ENCODE measurements at regions not wholly inside any gene's neighbourhood (a gene's known extent, or its start where the extent isn't known, plus 50 kb on each side); places are given as distances from the start of the nearest gene placed in this dataset.

DNA sequence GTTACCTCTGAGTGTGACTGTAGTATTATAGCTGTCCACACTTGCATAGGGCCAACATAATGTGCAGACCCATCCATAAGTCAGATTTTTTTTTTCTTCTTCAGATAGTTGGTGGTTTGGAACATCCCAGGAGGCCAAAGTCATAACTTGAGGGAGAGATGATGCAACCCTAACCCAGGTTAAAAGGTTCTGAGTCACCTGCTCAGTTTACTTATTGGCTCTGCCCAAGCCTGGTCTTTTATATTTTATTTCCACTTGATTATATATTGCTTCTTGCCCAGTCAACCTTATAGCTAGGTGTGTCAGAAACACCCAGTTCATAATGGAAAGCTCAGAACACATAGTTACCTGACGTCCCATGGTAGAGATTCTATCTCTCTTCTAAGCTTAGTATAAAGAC is 113.1 kb upstream of the PCSK1 start:
- Histone ChIP-seq H2AFZ (ENCODE audit: low read depth) (no peak overlapping the region), H3K4me2 (no peak overlapping the region), H3K79me2 (ENCODE audit: insufficient read depth) (no peaks in the 10 kb centered on the region), H3K36me3 (replicated peaks in 1 of 2; ENCODE audit: control insufficient read depth in 1 of 2, insufficient read depth in 2 of 2, low read length in 1 of 2) (no peaks in the 10 kb centered on the region), H4K20me1 (ENCODE audit: insufficient read depth) (no peaks in the 10 kb centered on the region), H3K27me3 (ENCODE audit: insufficient read depth) (no peaks in the 10 kb centered on the region), H3F3A (replicated peaks; ENCODE audit: insufficient read depth) (no peaks in the 10 kb centered on the region), H3K9me3 (0 out of 2 replicates have a peak, but pooled peaks cover 8% of the 10 kb centered on the region), H3K27ac (ENCODE audit: low read depth in 2 of 2, low read length in 1 of 2) (no peak overlapping the region), H3K9ac (no peak overlapping the region), H3K4me1 (ENCODE audit: control insufficient read depth in 1 of 2, insufficient read depth in 2 of 2, low read depth in 1 of 2, low read length in 1 of 2) (no peaks in the 10 kb centered on the region; a peak in 1 of 4 replicates), H3K9me2 (no peaks in the 10 kb centered on the region), H3K4me3 (ENCODE audit: low read depth in 2 of 2, low read length in 1 of 2) (no peak overlapping the region)
- ChIA-PET CTCF (no interaction called here), POLR2A (no interaction called here)
- no peak for DNase-seq
- TF ChIP-seq TAF1 (IDR thresholded peaks at IDR 0.05; ENCODE audit: borderline replicate concordance, low read depth, low read length), result no peak
- TF ChIP-seq YY1 (IDR thresholded peaks at IDR 0.05; ENCODE audit: low read depth), result no peak
- 56% methylated on average over 1 of the region's 1 CpG for WGBS (ENCODE audit: low lambda C conversion rate)

DNA sequence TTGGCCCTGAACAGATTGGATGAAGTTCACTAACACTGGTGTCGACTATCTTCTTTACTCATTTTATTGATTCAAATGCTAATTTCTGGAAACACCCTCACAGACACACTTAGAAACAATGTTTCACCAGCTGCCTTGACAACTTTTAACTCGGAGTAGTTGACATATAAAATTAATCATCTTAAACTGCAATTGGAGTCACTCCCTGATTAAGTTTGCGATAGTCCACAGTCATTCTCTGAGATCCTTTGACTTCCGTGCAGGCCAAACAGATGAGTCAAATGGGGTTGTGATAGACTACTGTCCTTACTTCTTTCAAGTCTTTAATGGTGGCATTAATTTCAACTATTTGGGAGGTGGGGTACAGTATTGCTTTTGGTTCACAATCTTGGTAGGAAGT is 114.4 kb upstream of the PCSK1 start:
- H3K9ac ChIP-seq, result no peak overlapping the region
- no peak overlapping the region for H3K4me3 ChIP-seq (ENCODE audit: low read depth in 2 of 2, low read length in 1 of 2)
- DNase-seq, result no peak
- H3K27me3 ChIP-seq (ENCODE audit: insufficient read depth), result no peaks in the 10 kb centered on the region
- H2AFZ ChIP-seq (ENCODE audit: low read depth), result no peak overlapping the region
- 0 out of 2 replicates have a peak, but pooled peaks cover 8% of the 10 kb centered on the region for H3K9me3 ChIP-seq
- H3F3A ChIP-seq (replicated peaks; ENCODE audit: insufficient read depth), result no peaks in the 10 kb centered on the region
- POLR2A ChIA-PET, result no interaction called here
- WGBS (ENCODE audit: low lambda C conversion rate), result 79% methylated on average over 4 of the region's 4 CpGs
- CTCF ChIA-PET, result no interaction called here
- H3K4me2 ChIP-seq, result no peak overlapping the region
- no peak overlapping the region for H3K27ac ChIP-seq (ENCODE audit: low read depth in 2 of 2, low read length in 1 of 2)
- TF ChIP-seq EP300 (IDR thresholded peaks at IDR 0.05; ENCODE audit: borderline replicate concordance in 1 of 2, low read depth in 1 of 2, low read length in 1 of 2) (no peak), POLR2AphosphoS5 (IDR thresholded peaks at IDR 0.05; ENCODE audit: low read depth, low read length) (no peak), SMC3 (IDR thresholded peaks at IDR 0.05; ENCODE audit: low read depth, low read length) (no peak), RXRA (IDR thresholded peaks at IDR 0.05; ENCODE audit: borderline replicate concordance, low read depth) (no peak), FOSL2 (IDR thresholded peaks at IDR 0.05; ENCODE audit: borderline replicate concordance, low read depth) (no peak), GATA2 (CRISPR knock-in tag; IDR thresholded peaks at IDR 0.05) (no peak), TCF12 (IDR thresholded peaks at IDR 0.05) (no peak), MEF2A (IDR thresholded peaks at IDR 0.05; ENCODE audit: borderline replicate concordance, low read depth) (no peak)
- TF ChIP-seq, protein P1, sequence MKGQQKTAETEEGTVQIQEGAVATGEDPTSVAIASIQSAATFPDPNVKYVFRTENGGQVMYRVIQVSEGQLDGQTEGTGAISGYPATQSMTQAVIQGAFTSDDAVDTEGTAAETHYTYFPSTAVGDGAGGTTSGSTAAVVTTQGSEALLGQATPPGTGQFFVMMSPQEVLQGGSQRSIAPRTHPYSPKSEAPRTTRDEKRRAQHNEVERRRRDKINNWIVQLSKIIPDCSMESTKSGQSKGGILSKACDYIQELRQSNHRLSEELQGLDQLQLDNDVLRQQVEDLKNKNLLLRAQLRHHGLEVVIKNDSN (IDR thresholded peaks at IDR 0.05; ENCODE audit: borderline replicate concordance, low read depth), result no peak
- TF ChIP-seq, protein P2, sequence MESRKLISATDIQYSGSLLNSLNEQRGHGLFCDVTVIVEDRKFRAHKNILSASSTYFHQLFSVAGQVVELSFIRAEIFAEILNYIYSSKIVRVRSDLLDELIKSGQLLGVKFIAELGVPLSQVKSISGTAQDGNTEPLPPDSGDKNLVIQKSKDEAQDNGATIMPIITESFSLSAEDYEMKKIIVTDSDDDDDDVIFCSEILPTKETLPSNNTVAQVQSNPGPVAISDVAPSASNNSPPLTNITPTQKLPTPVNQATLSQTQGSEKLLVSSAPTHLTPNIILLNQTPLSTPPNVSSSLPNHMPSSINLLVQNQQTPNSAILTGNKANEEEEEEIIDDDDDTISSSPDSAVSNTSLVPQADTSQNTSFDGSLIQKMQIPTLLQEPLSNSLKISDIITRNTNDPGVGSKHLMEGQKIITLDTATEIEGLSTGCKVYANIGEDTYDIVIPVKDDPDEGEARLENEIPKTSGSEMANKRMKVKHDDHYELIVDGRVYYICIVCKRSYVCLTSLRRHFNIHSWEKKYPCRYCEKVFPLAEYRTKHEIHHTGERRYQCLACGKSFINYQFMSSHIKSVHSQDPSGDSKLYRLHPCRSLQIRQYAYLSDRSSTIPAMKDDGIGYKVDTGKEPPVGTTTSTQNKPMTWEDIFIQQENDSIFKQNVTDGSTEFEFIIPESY (IDR thresholded peaks at IDR 0.05; ENCODE audit: borderline replicate concordance, low read depth), result no peak
- TF ChIP-seq, protein P3, sequence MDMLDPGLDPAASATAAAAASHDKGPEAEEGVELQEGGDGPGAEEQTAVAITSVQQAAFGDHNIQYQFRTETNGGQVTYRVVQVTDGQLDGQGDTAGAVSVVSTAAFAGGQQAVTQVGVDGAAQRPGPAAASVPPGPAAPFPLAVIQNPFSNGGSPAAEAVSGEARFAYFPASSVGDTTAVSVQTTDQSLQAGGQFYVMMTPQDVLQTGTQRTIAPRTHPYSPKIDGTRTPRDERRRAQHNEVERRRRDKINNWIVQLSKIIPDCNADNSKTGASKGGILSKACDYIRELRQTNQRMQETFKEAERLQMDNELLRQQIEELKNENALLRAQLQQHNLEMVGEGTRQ (IDR thresholded peaks at IDR 0.05; ENCODE audit: borderline replicate concordance, low read depth, low read length), result no peak
- TF ChIP-seq, protein P4, sequence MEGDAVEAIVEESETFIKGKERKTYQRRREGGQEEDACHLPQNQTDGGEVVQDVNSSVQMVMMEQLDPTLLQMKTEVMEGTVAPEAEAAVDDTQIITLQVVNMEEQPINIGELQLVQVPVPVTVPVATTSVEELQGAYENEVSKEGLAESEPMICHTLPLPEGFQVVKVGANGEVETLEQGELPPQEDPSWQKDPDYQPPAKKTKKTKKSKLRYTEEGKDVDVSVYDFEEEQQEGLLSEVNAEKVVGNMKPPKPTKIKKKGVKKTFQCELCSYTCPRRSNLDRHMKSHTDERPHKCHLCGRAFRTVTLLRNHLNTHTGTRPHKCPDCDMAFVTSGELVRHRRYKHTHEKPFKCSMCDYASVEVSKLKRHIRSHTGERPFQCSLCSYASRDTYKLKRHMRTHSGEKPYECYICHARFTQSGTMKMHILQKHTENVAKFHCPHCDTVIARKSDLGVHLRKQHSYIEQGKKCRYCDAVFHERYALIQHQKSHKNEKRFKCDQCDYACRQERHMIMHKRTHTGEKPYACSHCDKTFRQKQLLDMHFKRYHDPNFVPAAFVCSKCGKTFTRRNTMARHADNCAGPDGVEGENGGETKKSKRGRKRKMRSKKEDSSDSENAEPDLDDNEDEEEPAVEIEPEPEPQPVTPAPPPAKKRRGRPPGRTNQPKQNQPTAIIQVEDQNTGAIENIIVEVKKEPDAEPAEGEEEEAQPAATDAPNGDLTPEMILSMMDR (IDR thresholded peaks at IDR 0.05), result no peak
- H3K36me3 ChIP-seq (replicated peaks in 1 of 2; ENCODE audit: control insufficient read depth in 1 of 2, insufficient read depth in 2 of 2, low read length in 1 of 2), result no peaks in the 10 kb centered on the region
- no peaks in the 10 kb centered on the region for H3K79me2 ChIP-seq (ENCODE audit: insufficient read depth)
- no peaks in the 10 kb centered on the region; a peak in 1 of 4 replicates for H3K4me1 ChIP-seq (ENCODE audit: control insufficient read depth in 1 of 2, insufficient read depth in 2 of 2, low read depth in 1 of 2, low read length in 1 of 2)
- no peaks in the 10 kb centered on the region for H3K9me2 ChIP-seq
- no peaks in the 10 kb centered on the region for H4K20me1 ChIP-seq (ENCODE audit: insufficient read depth)
